DOHH2 (cell line): ENCODE measurements at regions not wholly inside any gene's neighbourhood (a gene's known extent, or its start where the extent isn't known, plus 50 kb on each side); places are given as distances from the start of the nearest gene placed in this dataset.

Experiments used
- H3F3A ChIP-seq: fragments of 200-600 bp; sonication (generic), shearing (Covaris generic); 2 replicates; pipeline ENCODE4 v1.6.0; 2016; ENCODE audit warnings: antibody characterized with exemption, mild to moderate bottlenecking; ENCODE audit not compliant: control insufficient read depth, insufficient read depth
- H3K27ac ChIP-seq: fragments of 200-600 bp; sonication (generic); 2 replicates; pipeline ENCODE4 v1.5.1; 2014; ENCODE audit warnings: low read depth, mild to moderate bottlenecking, low read length, moderate library complexity
- H3K27me3 ChIP-seq: fragments of 200-600 bp; sonication (generic); 2 replicates; pipeline ENCODE4 v1.6.1; 2014; ENCODE audit warnings: mild to moderate bottlenecking, low read length, mixed read lengths; ENCODE audit not compliant: control insufficient read depth
- H3K36me3 ChIP-seq: fragments of 200-600 bp; sonication (generic); 2 replicates; pipeline ENCODE4 v1.6.1; 2014; ENCODE audit warnings: mild to moderate bottlenecking, low read length, moderate library complexity, mixed read lengths; ENCODE audit not compliant: control insufficient read depth
- H3K4me1 ChIP-seq: fragments of 200-600 bp; sonication (generic); 2 replicates; pipeline ENCODE4 v1.6.1; 2014; ENCODE audit warnings: mild to moderate bottlenecking, low read length, mixed read lengths; ENCODE audit not compliant: control insufficient read depth
- H3K4me2 ChIP-seq: fragments of 200-600 bp; sonication (generic); 2 replicates; pipeline ENCODE4 v1.6.0; 2014; ENCODE audit warnings: mild to moderate bottlenecking, low read length, moderate library complexity
- H3K4me3 ChIP-seq: fragments of 200-600 bp; sonication (generic); 2 replicates; pipeline ENCODE4 v1.5.1; 2014; ENCODE audit warnings: mild to moderate bottlenecking, low read length, mixed read lengths
- H3K79me2 ChIP-seq: fragments of 200-600 bp; sonication (generic); 2 replicates; pipeline ENCODE4 v1.6.1; 2014; ENCODE audit warnings: mild to moderate bottlenecking, low read length, mixed read lengths; ENCODE audit not compliant: control insufficient read depth
- H3K9me2 ChIP-seq: fragments of 200-600 bp; sonication (generic); replicated peaks from 2 replicates; pipeline ENCODE4 v1.6.1; 2014; ENCODE audit warnings: mild to moderate bottlenecking, low read length, mixed read lengths; ENCODE audit not compliant: control insufficient read depth
- H3K9me3 ChIP-seq: fragments of 200-600 bp; sonication (generic); 2 replicates; pipeline ENCODE4 v1.6.1; 2014; ENCODE audit warnings: antibody characterized with exemption, low read length, mixed read lengths; ENCODE audit not compliant: control insufficient read depth, insufficient read depth
- H4K20me1 ChIP-seq: fragments of 200-600 bp; sonication (generic); 2 replicates; pipeline ENCODE4 v1.6.0; 2014; ENCODE audit warnings: low read depth, mild to moderate bottlenecking, antibody characterized with exemption, low read length, moderate library complexity; ENCODE audit not compliant: control insufficient read depth, insufficient read depth
- CTCF ChIP-seq: fragments of 200-600 bp; sonication (generic); IDR thresholded peaks from one replicate; pipeline ENCODE4 v1.5.1; 2014; ENCODE audit warnings: antibody characterized with exemption, mild to moderate bottlenecking, low read depth, low read length; ENCODE audit not compliant: poor library complexity, severe bottlenecking
- EZH2phosphoT487 ChIP-seq: fragments of 200-600 bp; sonication (generic); IDR thresholded peaks from 2 replicates; pipeline ENCODE4 v1.6.1; 2017; ENCODE audit warnings: borderline replicate concordance, mild to moderate bottlenecking, antibody characterized with exemption, low read length, moderate library complexity, mixed read lengths

GRCh38 chr2:224211791-224212190 is 172.7 kb upstream of the SERPINE2 start:
- H3K36me3 ChIP-seq, result no peaks in the 10 kb centered on the region
- no peaks in the 10 kb centered on the region for H4K20me1 ChIP-seq
- no peaks in the 10 kb centered on the region for H3K4me1 ChIP-seq
- H3K9me3 ChIP-seq, result no peaks in the 10 kb centered on the region
- no peaks in the 10 kb centered on the region for H3K79me2 ChIP-seq
- no peak overlapping the region for H3K4me3 ChIP-seq
- H3K4me2 ChIP-seq, result no peak overlapping the region
- TF ChIP-seq CTCF (no peak), EZH2phosphoT487 (no peak)
- no peaks in the 10 kb centered on the region for H3K9me2 ChIP-seq
- no peaks in the 10 kb centered on the region for H3K27me3 ChIP-seq
- H3F3A ChIP-seq, result no peaks in the 10 kb centered on the region
- H3K27ac ChIP-seq, result no peak overlapping the region

GRCh38 chr2:224211181-224211480 is 172.0 kb upstream of the SERPINE2 start:
- Histone ChIP-seq H3K9me2 (no peaks in the 10 kb centered on the region), H3K9me3 (no peaks in the 10 kb centered on the region), H3K27ac (no peak overlapping the region), H4K20me1 (no peaks in the 10 kb centered on the region), H3K4me3 (no peak overlapping the region), H3F3A (no peaks in the 10 kb centered on the region), H3K4me2 (no peak overlapping the region), H3K27me3 (no peaks in the 10 kb centered on the region), H3K4me1 (no peaks in the 10 kb centered on the region), H3K79me2 (no peaks in the 10 kb centered on the region), H3K36me3 (no peaks in the 10 kb centered on the region)
- TF ChIP-seq CTCF (no peak), EZH2phosphoT487 (no peak)

DNA sequence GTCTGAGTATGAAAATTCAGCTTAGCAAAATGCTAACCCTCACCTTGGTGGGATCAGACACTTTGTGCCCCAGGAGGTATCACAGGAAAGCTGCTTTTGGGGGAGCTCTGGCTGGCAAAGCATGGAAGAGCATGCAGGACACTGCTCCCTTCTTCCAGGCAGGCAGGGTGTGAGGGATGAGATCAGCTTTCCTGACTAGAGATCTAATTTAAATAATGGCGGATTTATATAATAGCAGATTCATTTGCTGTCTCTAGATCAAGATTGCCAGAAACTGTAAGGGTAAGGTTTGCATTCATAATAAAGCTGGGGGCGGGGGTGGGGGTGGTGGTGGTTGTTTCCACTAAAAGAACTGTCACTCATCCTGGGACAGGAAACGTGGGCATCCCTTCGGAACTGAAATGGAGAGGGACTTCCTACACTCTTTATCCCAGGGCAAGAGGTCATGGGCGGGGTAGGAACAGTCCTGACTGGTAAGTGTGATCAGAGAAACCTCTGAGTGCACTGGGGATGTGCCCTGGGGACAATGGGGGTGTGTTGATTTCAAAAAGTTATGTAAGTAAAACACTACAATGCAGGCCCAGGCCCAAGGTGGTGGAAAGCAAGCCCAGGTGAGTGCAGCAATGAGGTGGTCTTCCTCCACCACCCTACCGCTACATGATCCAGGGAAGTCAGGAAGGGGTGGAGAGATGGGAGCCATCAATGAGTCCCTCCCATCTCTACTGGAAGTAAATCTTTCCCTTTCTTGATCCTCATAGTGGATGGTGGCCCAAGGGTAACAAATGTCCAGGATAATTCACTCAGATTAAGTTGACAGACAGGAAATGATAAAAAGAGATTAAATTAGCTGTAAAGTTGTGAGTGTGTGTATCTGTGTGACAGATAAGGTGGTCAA is 171.4 kb upstream of the SERPINE2 start:
- no peak for TF ChIP-seq EZH2phosphoT487
- no peak for TF ChIP-seq CTCF
- Histone ChIP-seq H3K36me3 (no peaks in the 10 kb centered on the region), H3K4me2 (no peak overlapping the region), H3K27ac (no peak overlapping the region), H3K4me3 (no peak overlapping the region), H3K79me2 (no peaks in the 10 kb centered on the region), H3K9me2 (no peaks in the 10 kb centered on the region), H3K27me3 (no peaks in the 10 kb centered on the region), H3K9me3 (no peaks in the 10 kb centered on the region), H4K20me1 (no peaks in the 10 kb centered on the region), H3F3A (no peaks in the 10 kb centered on the region), H3K4me1 (no peaks in the 10 kb centered on the region)
